Choroid plexus epithelial cell (primary cell): ENCODE measurements at regions not wholly inside any gene's neighbourhood (a gene's known extent, or its start where the extent isn't known, plus 50 kb on each side); places are given as distances from the start of the nearest gene placed in this dataset.

Experiments used
- DNase-seq: peaks from one replicate; pipeline ENCODE4 v3.0.0-alpha.2; 2010; ENCODE audit warnings: low read depth
- H3K4me3 ChIP-seq: 2 replicates; pipeline ENCODE4 v1.5.1; 2011; ENCODE audit warnings: low read depth, mild to moderate bottlenecking, control low read depth, low read length, moderate library complexity
- TF ChIP-seq, protein P1 (sequence below): conservative IDR thresholded peaks from 2 replicates; pipeline ENCODE4 v1.5.1; 2011; ENCODE audit warnings: low read depth, mild to moderate bottlenecking, control low read depth, inconsistent platforms, low read length, moderate library complexity

- TF ChIP-seq, protein P1, sequence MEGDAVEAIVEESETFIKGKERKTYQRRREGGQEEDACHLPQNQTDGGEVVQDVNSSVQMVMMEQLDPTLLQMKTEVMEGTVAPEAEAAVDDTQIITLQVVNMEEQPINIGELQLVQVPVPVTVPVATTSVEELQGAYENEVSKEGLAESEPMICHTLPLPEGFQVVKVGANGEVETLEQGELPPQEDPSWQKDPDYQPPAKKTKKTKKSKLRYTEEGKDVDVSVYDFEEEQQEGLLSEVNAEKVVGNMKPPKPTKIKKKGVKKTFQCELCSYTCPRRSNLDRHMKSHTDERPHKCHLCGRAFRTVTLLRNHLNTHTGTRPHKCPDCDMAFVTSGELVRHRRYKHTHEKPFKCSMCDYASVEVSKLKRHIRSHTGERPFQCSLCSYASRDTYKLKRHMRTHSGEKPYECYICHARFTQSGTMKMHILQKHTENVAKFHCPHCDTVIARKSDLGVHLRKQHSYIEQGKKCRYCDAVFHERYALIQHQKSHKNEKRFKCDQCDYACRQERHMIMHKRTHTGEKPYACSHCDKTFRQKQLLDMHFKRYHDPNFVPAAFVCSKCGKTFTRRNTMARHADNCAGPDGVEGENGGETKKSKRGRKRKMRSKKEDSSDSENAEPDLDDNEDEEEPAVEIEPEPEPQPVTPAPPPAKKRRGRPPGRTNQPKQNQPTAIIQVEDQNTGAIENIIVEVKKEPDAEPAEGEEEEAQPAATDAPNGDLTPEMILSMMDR, result no peak
- H3K4me3 ChIP-seq, result no peak overlapping the region
- DNase-seq, result peak; percentile 93
Measured at GRCh38 chr2:182587831-182588230, 128.2 kb upstream of the DNAJC10 start.

GRCh38 chr2:182589121-182589520, 126.9 kb upstream of the DNAJC10 start:
- TF ChIP-seq, protein P1, result no peak
- no peak overlapping the region for H3K4me3 ChIP-seq
- DNase-seq, result no peak

GRCh38 chr2:182591774-182592173, 124.3 kb upstream of the DNAJC10 start:
- no peak overlapping the region for H3K4me3 ChIP-seq
- TF ChIP-seq, protein P1, result no peak
- no peak for DNase-seq

DNA sequence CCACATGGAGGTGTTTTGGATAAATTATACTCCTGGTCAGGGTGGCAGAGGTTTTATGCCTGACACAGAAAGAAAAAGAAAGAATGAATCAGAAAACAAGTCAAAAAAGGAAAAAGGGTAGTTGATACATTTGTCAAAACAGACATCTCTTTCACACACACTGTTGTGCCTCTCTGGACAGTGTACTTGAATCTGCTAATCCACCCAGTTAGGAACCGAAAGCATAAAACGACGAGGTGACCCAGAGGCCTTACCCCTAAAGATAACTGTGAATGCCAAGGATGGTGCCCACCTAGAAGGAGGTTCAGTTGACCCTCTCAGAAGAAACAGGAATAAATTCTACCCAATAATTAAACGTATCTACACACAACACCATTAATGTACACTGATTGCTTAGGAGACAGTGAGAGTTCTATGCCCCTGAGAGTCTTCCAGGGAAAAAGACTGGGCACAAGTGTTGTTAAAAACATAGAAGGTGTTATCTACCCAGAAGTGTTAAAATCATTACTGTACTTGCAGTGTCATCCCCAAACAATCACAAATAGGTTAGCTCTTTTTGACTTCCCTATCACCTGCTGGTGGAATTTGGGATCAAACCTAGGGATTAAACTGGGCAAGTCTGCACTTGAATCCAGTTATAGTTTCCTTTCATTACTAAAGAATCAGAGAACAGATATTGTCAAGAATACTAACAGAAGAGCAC, 123.2 kb upstream of the DNAJC10 start:
- no peak for DNase-seq

GRCh38 chr2:182593394-182593975, 122.6 kb upstream of the DNAJC10 start:
- TF ChIP-seq, protein P1, result no peak
- peak; percentile 62 for DNase-seq

More for the DNA sequence above, 123.2 kb upstream of the DNAJC10 start:
- H3K4me3 ChIP-seq, result no peak overlapping the region
- TF ChIP-seq, protein P1, result no peak

GRCh38 chr2:182594286-182594685, 121.8 kb upstream of the DNAJC10 start:
- H3K4me3 ChIP-seq, result no peak overlapping the region
- DNase-seq, result peak; percentile 52
- TF ChIP-seq, protein P1, result no peak

More at GRCh38 chr2:182593394-182593975, 122.6 kb upstream of the DNAJC10 start:
- H3K4me3 ChIP-seq, result no peak overlapping the region

- H3K4me3 ChIP-seq, result no peak overlapping the region
- no peak for DNase-seq
- TF ChIP-seq, protein P1, result no peak
Measured at GRCh38 chr2:182595650-182596049, 120.4 kb upstream of the DNAJC10 start.
